NT2/D1 (cell line): ENCODE measurements at regions not wholly inside any gene's neighbourhood (a gene's known extent, or its start where the extent isn't known, plus 50 kb on each side); places are given as distances from the start of the nearest gene placed in this dataset.

Source experiments
- DNase-seq: peaks from one replicate; pipeline ENCODE4 v3.0.0-alpha.2; 2011; ENCODE audit warnings: low read depth, low spot score
- H3K27me3 ChIP-seq: 2 replicates; pipeline ENCODE4 v1.6.0; 2011; ENCODE audit warnings: mild to moderate bottlenecking; ENCODE audit not compliant: insufficient read length, insufficient read depth
- H3K36me3 ChIP-seq: 2 replicates; pipeline ENCODE4 v1.6.1; 2011; ENCODE audit warnings: mild to moderate bottlenecking, low read length, mixed read lengths; ENCODE audit not compliant: insufficient read depth, insufficient read length
- H3K4me1 ChIP-seq: 2 replicates; pipeline ENCODE4 v1.5.1; 2011; ENCODE audit not compliant: insufficient read depth, insufficient read length
- H3K4me3 ChIP-seq: 2 replicates; pipeline ENCODE4 v1.5.1; 2011; ENCODE audit warnings: low read depth; ENCODE audit not compliant: insufficient read length
- H3K9ac ChIP-seq: 2 replicates; pipeline ENCODE4 v1.6.0; 2011; ENCODE audit warnings: low read depth; ENCODE audit not compliant: insufficient read length
- H3K9me3 ChIP-seq: 2 replicates; pipeline ENCODE4 v1.5.1; 2011; ENCODE audit warnings: mild to moderate bottlenecking, low read length; ENCODE audit not compliant: insufficient read depth
- SUZ12 ChIP-seq: IDR thresholded peaks from 2 replicates; pipeline ENCODE4 v1.6.1; 2011; ENCODE audit not compliant: insufficient read length, insufficient read depth; ENCODE audit errors: extremely low read depth
- YY1 ChIP-seq: IDR thresholded peaks from 2 replicates; pipeline ENCODE4 v1.6.1; 2011; ENCODE audit not compliant: insufficient read length, insufficient read depth
- ZNF274 ChIP-seq: IDR thresholded peaks from 2 replicates; pipeline ENCODE4 v1.6.1; 2011; ENCODE audit warnings: mild to moderate bottlenecking, low read depth, low read length

GRCh38 chr14:95452176-95452892, 64.1 kb downstream of the SYNE3 start:
- DNase-seq, result no peak
- H3K27me3 ChIP-seq, result no peaks in the 10 kb centered on the region
- H3K36me3 ChIP-seq, result no peaks in the 10 kb centered on the region
- TF ChIP-seq YY1 (no peak), SUZ12 (no peak), ZNF274 (no peak)
- no peak overlapping the region for H3K9ac ChIP-seq
- H3K4me3 ChIP-seq, result no peak overlapping the region
- no peaks in the 10 kb centered on the region for H3K9me3 ChIP-seq
- H3K4me1 ChIP-seq, result peaks cover 3% of the 10 kb centered on the region

- Histone ChIP-seq H3K9ac (no peak overlapping the region), H3K9me3 (no peaks in the 10 kb centered on the region), H3K36me3 (no peaks in the 10 kb centered on the region), H3K27me3 (no peaks in the 10 kb centered on the region), H3K4me3 (no peak overlapping the region), H3K4me1 (peaks cover 3% of the 10 kb centered on the region)
- DNase-seq, result no peak
- no peak for TF ChIP-seq ZNF274
These were observed 67.3 kb downstream of the SYNE3 start for GRCh38 chr14:95449131-95449530.

- Histone ChIP-seq H3K36me3 (no peaks in the 10 kb centered on the region), H3K27me3 (no peaks in the 10 kb centered on the region), H3K4me1 (no peaks in the 10 kb centered on the region), H3K9me3 (no peaks in the 10 kb centered on the region), H3K4me3 (no peak overlapping the region), H3K9ac (no peak overlapping the region)
- TF ChIP-seq ZNF274, result no peak
- no peak for TF ChIP-seq SUZ12
- no peak for TF ChIP-seq YY1
- DNase-seq, result no peak
These were observed 70.0 kb downstream of the SYNE3 start for GRCh38 chr14:95446470-95446869.

GRCh38 chr14:95445676-95446075, 70.8 kb downstream of the SYNE3 start:
- no peaks in the 10 kb centered on the region for H3K9me3 ChIP-seq
- no peak for DNase-seq
- no peaks in the 10 kb centered on the region for H3K27me3 ChIP-seq
- TF ChIP-seq ZNF274, result no peak
- no peak for TF ChIP-seq YY1
- TF ChIP-seq SUZ12, result no peak
- H3K9ac ChIP-seq, result no peak overlapping the region
- H3K4me1 ChIP-seq, result peaks cover 4% of the 10 kb centered on the region
- H3K4me3 ChIP-seq, result no peak overlapping the region
- no peaks in the 10 kb centered on the region for H3K36me3 ChIP-seq

- Histone ChIP-seq H3K9ac (no peak overlapping the region), H3K9me3 (no peaks in the 10 kb centered on the region), H3K36me3 (no peaks in the 10 kb centered on the region), H3K4me3 (no peak overlapping the region), H3K4me1 (peaks cover 4% of the 10 kb centered on the region), H3K27me3 (no peaks in the 10 kb centered on the region)
- TF ChIP-seq SUZ12 (no peak), YY1 (no peak), ZNF274 (no peak)
- no peak for DNase-seq
These were observed 71.3 kb downstream of the SYNE3 start for GRCh38 chr14:95445161-95445560.

- no peaks in the 10 kb centered on the region for H3K27me3 ChIP-seq
- no peak for TF ChIP-seq SUZ12
- TF ChIP-seq ZNF274, result no peak
- TF ChIP-seq YY1, result no peak
These were observed 72.0 kb downstream of the SYNE3 start for GRCh38 chr14:95444132-95445129.

GRCh38 chr14:95442633-95443021, 73.8 kb downstream of the SYNE3 start:
- TF ChIP-seq SUZ12 (no peak), YY1 (no peak), ZNF274 (no peak)
- H3K9ac ChIP-seq, result no peak overlapping the region
- H3K9me3 ChIP-seq, result no peaks in the 10 kb centered on the region
- peaks cover 4% of the 10 kb centered on the region for H3K4me1 ChIP-seq
- no peaks in the 10 kb centered on the region for H3K27me3 ChIP-seq
- H3K36me3 ChIP-seq, result no peaks in the 10 kb centered on the region
- H3K4me3 ChIP-seq, result no peak overlapping the region
- no peak for DNase-seq

More at GRCh38 chr14:95444132-95445129, 72.0 kb downstream of the SYNE3 start:
- H3K9ac ChIP-seq, result no peak overlapping the region
- H3K9me3 ChIP-seq, result no peaks in the 10 kb centered on the region
- peaks cover 4% of the 10 kb centered on the region for H3K4me1 ChIP-seq
- H3K4me3 ChIP-seq, result no peak overlapping the region
- DNase-seq, result no peak
- no peaks in the 10 kb centered on the region for H3K36me3 ChIP-seq
